ENCODE measurements at regions not wholly inside any gene's neighbourhood (a gene's known extent, or its start where the extent isn't known, plus 50 kb on each side); places are given as distances from the start of the nearest gene placed in this dataset.
"Not testable (repeated sequence)": the region's sequence is repeated elsewhere in the genome, so short reads cannot be mapped to it uniquely, and the experiment has no call there.

GRCh38 chr21:16460936-16461335 is 731.2 kb downstream of the USP25 start:
- H3K27ac ChIP-seq (ENCODE audit: low read depth in 1 of 2, low read length in 2 of 2), result no peak overlapping the region
- H3K36me3 ChIP-seq (ENCODE audit: control insufficient read depth in 1 of 2, insufficient read depth in 2 of 2, low read length in 1 of 2), result no peaks in the 10 kb centered on the region
- intact Hi-C loops (cut with DNase I), result no loop called here
- DNase-seq (no peak), ATAC-seq (ENCODE audit: low FRiP score) (no peak)
- H3K4me1 ChIP-seq (ENCODE audit: control insufficient read depth in 1 of 2, insufficient read depth in 2 of 2, low read length in 2 of 2), result peaks cover 0 to 3% of the 10 kb centered on the region in 2 donors
- no peak overlapping the region for H3K4me3 ChIP-seq (ENCODE audit: low read length in 2 of 2)
- WGBS, 2 donors, result 80 to 87% methylated on average over 2 of the region's 2 CpGs
- H3K9me3 ChIP-seq (ENCODE audit: control insufficient read depth, low read length), result no peaks in the 10 kb centered on the region
- no peaks in the 10 kb centered on the region for H3K27me3 ChIP-seq (ENCODE audit: control insufficient read depth in 1 of 2, insufficient read depth in 2 of 2, low read length in 1 of 2)

GRCh38 chr21:16464211-16464889 is 734.6 kb downstream of the USP25 start:
- H3K36me3 ChIP-seq (ENCODE audit: control insufficient read depth in 1 of 2, insufficient read depth in 2 of 2, low read length in 1 of 2); H3K27me3 ChIP-seq (ENCODE audit: control insufficient read depth in 1 of 2, insufficient read depth in 2 of 2, low read length in 1 of 2); H3K9me3 ChIP-seq (ENCODE audit: control insufficient read depth, low read length); H3K27ac ChIP-seq (ENCODE audit: low read depth in 1 of 2, low read length in 2 of 2); H3K4me3 ChIP-seq (ENCODE audit: low read length in 2 of 2); H3K4me1 ChIP-seq (ENCODE audit: control insufficient read depth in 1 of 2, insufficient read depth in 2 of 2, low read length in 2 of 2); DNase-seq; ATAC-seq (ENCODE audit: low FRiP score); intact Hi-C loops (cut with DNase I): not testable (repeated sequence)
- 92 to 96% methylated on average over 3 of the region's 3 CpGs for WGBS, 2 donors

- WGBS, 2 donors, result 91 to 98% methylated on average over 2 of the region's 2 CpGs
- Histone ChIP-seq H3K36me3 (ENCODE audit: control insufficient read depth in 1 of 2, insufficient read depth in 2 of 2, low read length in 1 of 2) (no peaks in the 10 kb centered on the region), H3K4me3 (ENCODE audit: low read length in 2 of 2) (no peak overlapping the region), H3K4me1 (ENCODE audit: control insufficient read depth in 1 of 2, insufficient read depth in 2 of 2, low read length in 2 of 2) (no peaks in the 10 kb centered on the region), H3K27me3 (ENCODE audit: control insufficient read depth in 1 of 2, insufficient read depth in 2 of 2, low read length in 1 of 2) (no peaks in the 10 kb centered on the region), H3K9me3 (ENCODE audit: control insufficient read depth, low read length) (no peaks in the 10 kb centered on the region), H3K27ac (ENCODE audit: low read depth in 1 of 2, low read length in 2 of 2) (no peak overlapping the region)
- ATAC-seq (ENCODE audit: low FRiP score) (no peak), DNase-seq (no peak)
- intact Hi-C loops (cut with DNase I), result no loop called here
Measured at GRCh38 chr21:16468184-16468583, 738.4 kb downstream of the USP25 start.

- no peaks in the 10 kb centered on the region for H3K36me3 ChIP-seq (ENCODE audit: control insufficient read depth in 1 of 2, insufficient read depth in 2 of 2, low read length in 1 of 2)
- WGBS, 2 donors, result 15 to 19% methylated on average over 2 of the region's 2 CpGs
- H3K4me3 ChIP-seq (ENCODE audit: low read length in 2 of 2), result no peak overlapping the region
- no peak for DNase-seq
- no peaks in the 10 kb centered on the region for H3K4me1 ChIP-seq (ENCODE audit: control insufficient read depth in 1 of 2, insufficient read depth in 2 of 2, low read length in 2 of 2)
- H3K27ac ChIP-seq (ENCODE audit: low read depth in 1 of 2, low read length in 2 of 2), result no peak overlapping the region
- no peaks in the 10 kb centered on the region for H3K27me3 ChIP-seq (ENCODE audit: control insufficient read depth in 1 of 2, insufficient read depth in 2 of 2, low read length in 1 of 2)
- H3K9me3 ChIP-seq (ENCODE audit: control insufficient read depth, low read length), result no peaks in the 10 kb centered on the region
- ATAC-seq (ENCODE audit: low FRiP score), result peak; percentile 33
- intact Hi-C loops (cut with DNase I), result no loop called here
Measured at GRCh38 chr21:16473988-16474387, 744.2 kb downstream of the USP25 start.

- 9 to 25% methylated on average over 2 of the region's 2 CpGs for WGBS, 2 donors
- no peaks in the 10 kb centered on the region for H3K4me1 ChIP-seq (ENCODE audit: control insufficient read depth in 1 of 2, insufficient read depth in 2 of 2, low read length in 2 of 2)
- H3K27ac ChIP-seq (ENCODE audit: low read depth in 1 of 2, low read length in 2 of 2), result no peak overlapping the region
- no peaks in the 10 kb centered on the region for H3K27me3 ChIP-seq (ENCODE audit: control insufficient read depth in 1 of 2, insufficient read depth in 2 of 2, low read length in 1 of 2)
- DNase-seq, result no peak
- ATAC-seq (ENCODE audit: low FRiP score), result no peak
- intact Hi-C loops (cut with DNase I), result no loop called here
- no peaks in the 10 kb centered on the region for H3K36me3 ChIP-seq (ENCODE audit: control insufficient read depth in 1 of 2, insufficient read depth in 2 of 2, low read length in 1 of 2)
- no peak overlapping the region for H3K4me3 ChIP-seq (ENCODE audit: low read length in 2 of 2)
- no peaks in the 10 kb centered on the region for H3K9me3 ChIP-seq (ENCODE audit: control insufficient read depth, low read length)
Measured at GRCh38 chr21:16476056-16476825, 746.5 kb downstream of the USP25 start.

GRCh38 chr21:16488042-16488441 is 758.3 kb downstream of the USP25 start:
- intact Hi-C loops (cut with DNase I), result no loop called here
- Histone ChIP-seq H3K4me3 (ENCODE audit: low read length in 2 of 2) (no peak overlapping the region), H3K27ac (ENCODE audit: low read depth in 1 of 2, low read length in 2 of 2) (no peak overlapping the region), H3K9me3 (ENCODE audit: control insufficient read depth, low read length) (no peaks in the 10 kb centered on the region), H3K36me3 (ENCODE audit: control insufficient read depth in 1 of 2, insufficient read depth in 2 of 2, low read length in 1 of 2) (no peaks in the 10 kb centered on the region), H3K4me1 (ENCODE audit: control insufficient read depth in 1 of 2, insufficient read depth in 2 of 2, low read length in 2 of 2) (peaks cover 0 to 4% of the 10 kb centered on the region in 2 donors), H3K27me3 (ENCODE audit: control insufficient read depth in 1 of 2, insufficient read depth in 2 of 2, low read length in 1 of 2) (no peaks in the 10 kb centered on the region)
- WGBS, 2 donors, result 82 to 83% methylated on average over 2 of the region's 2 CpGs
- DNase-seq (no peak), ATAC-seq (ENCODE audit: low FRiP score) (no peak)

- H3K4me3 ChIP-seq (ENCODE audit: low read length in 2 of 2), result no peak overlapping the region
- intact Hi-C loops (cut with DNase I), result no loop called here
- no peaks in the 10 kb centered on the region for H3K36me3 ChIP-seq (ENCODE audit: control insufficient read depth in 1 of 2, insufficient read depth in 2 of 2, low read length in 1 of 2)
- H3K4me1 ChIP-seq (ENCODE audit: control insufficient read depth in 1 of 2, insufficient read depth in 2 of 2, low read length in 2 of 2), result no peaks in the 10 kb centered on the region
- H3K9me3 ChIP-seq (ENCODE audit: control insufficient read depth, low read length), result no peaks in the 10 kb centered on the region
- ATAC-seq (ENCODE audit: low FRiP score) (no peak), DNase-seq (no peak)
- 93% methylated on average over 5 of the region's 5 CpGs for WGBS, 2 donors
- H3K27ac ChIP-seq (ENCODE audit: low read depth in 1 of 2, low read length in 2 of 2), result no peak overlapping the region
- no peaks in the 10 kb centered on the region for H3K27me3 ChIP-seq (ENCODE audit: control insufficient read depth in 1 of 2, insufficient read depth in 2 of 2, low read length in 1 of 2)
Measured at GRCh38 chr21:16492356-16492755, 762.6 kb downstream of the USP25 start.

- Histone ChIP-seq H3K27me3 (ENCODE audit: control insufficient read depth in 1 of 2, insufficient read depth in 2 of 2, low read length in 1 of 2) (no peaks in the 10 kb centered on the region), H3K27ac (ENCODE audit: low read depth in 1 of 2, low read length in 2 of 2) (no peak overlapping the region), H3K36me3 (ENCODE audit: control insufficient read depth in 1 of 2, insufficient read depth in 2 of 2, low read length in 1 of 2) (no peaks in the 10 kb centered on the region), H3K4me3 (ENCODE audit: low read length in 2 of 2) (no peak overlapping the region), H3K4me1 (ENCODE audit: control insufficient read depth in 1 of 2, insufficient read depth in 2 of 2, low read length in 2 of 2) (no peaks in the 10 kb centered on the region), H3K9me3 (ENCODE audit: control insufficient read depth, low read length) (no peaks in the 10 kb centered on the region)
- ATAC-seq (ENCODE audit: low FRiP score), result no peak
- intact Hi-C loops (cut with DNase I), result no loop called here
- no peak for DNase-seq
Measured at GRCh38 chr21:16492892-16493291, 763.1 kb downstream of the USP25 start.

- WGBS, 2 donors, result 6 to 13% methylated on average over 2 of the region's 2 CpGs
- Histone ChIP-seq H3K27me3 (ENCODE audit: control insufficient read depth in 1 of 2, insufficient read depth in 2 of 2, low read length in 1 of 2) (no peaks in the 10 kb centered on the region), H3K36me3 (ENCODE audit: control insufficient read depth in 1 of 2, insufficient read depth in 2 of 2, low read length in 1 of 2) (no peaks in the 10 kb centered on the region), H3K9me3 (ENCODE audit: control insufficient read depth, low read length) (no peaks in the 10 kb centered on the region), H3K4me1 (ENCODE audit: control insufficient read depth in 1 of 2, insufficient read depth in 2 of 2, low read length in 2 of 2) (no peaks in the 10 kb centered on the region), H3K27ac (ENCODE audit: low read depth in 1 of 2, low read length in 2 of 2) (no peak overlapping the region), H3K4me3 (ENCODE audit: low read length in 2 of 2) (no peak overlapping the region)
- no peak for DNase-seq
- intact Hi-C loops (cut with DNase I), result no loop called here
- ATAC-seq (ENCODE audit: low FRiP score), result no peak
Measured at GRCh38 chr21:16496609-16497008, 766.8 kb downstream of the USP25 start.

All from aorta (tissue), 5 donors.